ENCODE measurements at regions not wholly inside any gene's neighbourhood (a gene's known extent, or its start where the extent isn't known, plus 50 kb on each side); places are given as distances from the start of the nearest gene placed in this dataset.

- no peak overlapping the region for H3K4me3 ChIP-seq
- DNase-seq = no peak
- TF ChIP-seq POLR2A (IDR thresholded peaks at IDR 0.05) (no peak), CTCF (IDR thresholded peaks at IDR 0.05 in 4 of 5, conservative IDR thresholded peaks at IDR 0.05 in 1 of 5) (no peak)
- no peaks in the 10 kb centered on the region for H3K9me3 ChIP-seq
- in situ Hi-C loops (cut with MboI; ENCODE audit: low sequenced_read_pairs in 4 of 4) (no loop called here), intact Hi-C loops (cut with DNase I; ENCODE audit: low total_unique reads) (no loop called here)
- H3K4me1 ChIP-seq = no peaks in the 10 kb centered on the region
- no peaks in the 10 kb centered on the region for H3K36me3 ChIP-seq
- ATAC-seq = no peak
- no peaks in the 10 kb centered on the region for H3K27me3 ChIP-seq
- no peak overlapping the region for H3K27ac ChIP-seq
Measured at GRCh38 chr2:128558441-128558840, 239.8 kb upstream of the HS6ST1 start.

GRCh38 chr2:128558895-128559532, 240.3 kb upstream of the HS6ST1 start:
- in situ Hi-C loops (cut with MboI; ENCODE audit: low sequenced_read_pairs in 4 of 4) (no loop called here), intact Hi-C loops (cut with DNase I; ENCODE audit: low total_unique reads) (no loop called here)
- TF ChIP-seq CTCF (IDR thresholded peaks at IDR 0.05 in 4 of 5, conservative IDR thresholded peaks at IDR 0.05 in 1 of 5) = no peak
- TF ChIP-seq POLR2A (IDR thresholded peaks at IDR 0.05) = no peak
- DNase-seq (no peak), ATAC-seq (no peak)
- no peak overlapping the region for H3K27ac ChIP-seq
- H3K9me3 ChIP-seq = no peaks in the 10 kb centered on the region
- no peak overlapping the region for H3K4me3 ChIP-seq
- no peaks in the 10 kb centered on the region for H3K27me3 ChIP-seq
- H3K36me3 ChIP-seq = no peaks in the 10 kb centered on the region
- H3K4me1 ChIP-seq = no peaks in the 10 kb centered on the region

- Histone ChIP-seq H3K27me3 (no peaks in the 10 kb centered on the region), H3K4me3 (no peak overlapping the region), H3K4me1 (no peaks in the 10 kb centered on the region), H3K36me3 (no peaks in the 10 kb centered on the region), H3K9me3 (no peaks in the 10 kb centered on the region), H3K27ac (no peak overlapping the region)
- no peak for ATAC-seq
- TF ChIP-seq CTCF (IDR thresholded peaks at IDR 0.05 in 4 of 5, conservative IDR thresholded peaks at IDR 0.05 in 1 of 5) = no peak
- TF ChIP-seq POLR2A (IDR thresholded peaks at IDR 0.05) = no peak
- in situ Hi-C loops (cut with MboI; ENCODE audit: low sequenced_read_pairs in 4 of 4) = no loop called here
- DNase-seq = no peak
- intact Hi-C loops (cut with DNase I; ENCODE audit: low total_unique reads) = no loop called here
Measured at GRCh38 chr2:128559533-128560515, 241.2 kb upstream of the HS6ST1 start.

- Histone ChIP-seq H3K9me3 (no peaks in the 10 kb centered on the region), H3K36me3 (no peaks in the 10 kb centered on the region), H3K27me3 (no peaks in the 10 kb centered on the region), H3K27ac (no peak overlapping the region), H3K4me3 (no peak overlapping the region), H3K4me1 (no peaks in the 10 kb centered on the region)
- intact Hi-C loops (cut with DNase I; ENCODE audit: low total_unique reads) = no loop called here
- in situ Hi-C loops (cut with MboI; ENCODE audit: low sequenced_read_pairs in 4 of 4) = no loop called here
- no peak for DNase-seq
- no peak for ATAC-seq
- TF ChIP-seq CTCF (IDR thresholded peaks at IDR 0.05 in 4 of 5, conservative IDR thresholded peaks at IDR 0.05 in 1 of 5) (no peak), POLR2A (IDR thresholded peaks at IDR 0.05) (no peak)
Measured at GRCh38 chr2:128560718-128561117, 242.1 kb upstream of the HS6ST1 start.
